ENCODE measurements at regions not wholly inside any gene's neighbourhood (a gene's known extent, or its start where the extent isn't known, plus 50 kb on each side); places are given as distances from the start of the nearest gene placed in this dataset.

GRCh38 chr6:120230008-120230407 lies 880.4 kb upstream of the MAN1A1 start:
- no peak for DNase-seq

DNA sequence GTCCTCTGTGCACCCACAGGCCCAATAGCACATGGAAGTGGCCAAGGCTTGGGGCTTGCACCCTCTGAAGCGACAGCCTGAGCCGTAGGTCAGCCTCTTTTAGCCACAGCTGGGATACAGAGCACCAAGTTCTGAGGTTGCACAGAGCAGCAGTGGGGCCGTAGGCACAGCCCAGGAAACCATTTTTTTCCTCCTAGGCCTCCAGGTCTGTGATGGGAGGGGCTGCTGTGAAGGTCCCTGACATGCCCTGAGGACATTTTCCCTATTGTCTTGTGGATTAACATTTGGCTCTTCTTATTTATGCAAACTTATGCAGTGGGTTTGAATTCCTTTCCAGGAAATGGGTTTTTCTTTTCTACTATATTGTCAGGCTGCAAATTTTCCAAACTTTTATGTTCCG lies 878.7 kb upstream of the MAN1A1 start:
- DNase-seq, result no peak

DNA sequence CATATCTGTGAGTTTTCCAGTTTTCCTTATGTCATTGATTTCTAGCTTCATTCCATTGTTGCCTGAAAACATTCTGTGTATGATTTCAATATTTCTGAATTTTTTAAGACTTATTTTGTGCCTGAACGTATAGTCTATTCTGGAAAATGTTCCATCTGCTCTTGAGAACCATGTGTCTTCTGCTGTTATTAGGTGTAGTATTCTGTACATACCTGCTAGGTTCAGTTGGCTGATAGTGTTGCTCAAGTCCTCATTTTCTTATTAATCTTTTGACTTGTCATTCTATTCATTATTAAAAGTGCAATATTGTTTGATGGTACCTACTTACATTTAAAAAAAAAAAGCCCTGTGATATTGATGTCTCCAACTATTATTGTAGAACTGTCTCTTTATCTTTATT lies 869.8 kb upstream of the MAN1A1 start:
- no peak for DNase-seq

DNA sequence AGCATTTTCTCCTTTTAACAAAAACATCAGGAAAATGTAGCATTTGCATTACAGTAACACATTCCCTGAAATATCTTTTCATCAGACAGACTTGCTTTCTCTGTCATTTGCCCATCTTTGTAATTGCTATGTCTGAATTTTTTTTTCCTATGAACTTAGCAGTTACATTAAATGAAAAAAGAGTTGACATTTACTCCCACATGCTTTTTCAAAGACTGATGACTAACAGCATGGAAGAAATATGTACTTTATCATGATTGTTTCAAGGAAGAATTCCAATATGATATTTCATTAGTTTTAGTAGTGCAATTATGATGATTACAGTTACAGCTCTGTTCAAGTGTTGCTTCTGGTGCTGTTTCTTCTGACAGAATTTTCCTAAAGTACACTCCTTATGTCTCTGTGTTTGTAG lies 864.5 kb upstream of the MAN1A1 start:
- no peak for DNase-seq

DNA sequence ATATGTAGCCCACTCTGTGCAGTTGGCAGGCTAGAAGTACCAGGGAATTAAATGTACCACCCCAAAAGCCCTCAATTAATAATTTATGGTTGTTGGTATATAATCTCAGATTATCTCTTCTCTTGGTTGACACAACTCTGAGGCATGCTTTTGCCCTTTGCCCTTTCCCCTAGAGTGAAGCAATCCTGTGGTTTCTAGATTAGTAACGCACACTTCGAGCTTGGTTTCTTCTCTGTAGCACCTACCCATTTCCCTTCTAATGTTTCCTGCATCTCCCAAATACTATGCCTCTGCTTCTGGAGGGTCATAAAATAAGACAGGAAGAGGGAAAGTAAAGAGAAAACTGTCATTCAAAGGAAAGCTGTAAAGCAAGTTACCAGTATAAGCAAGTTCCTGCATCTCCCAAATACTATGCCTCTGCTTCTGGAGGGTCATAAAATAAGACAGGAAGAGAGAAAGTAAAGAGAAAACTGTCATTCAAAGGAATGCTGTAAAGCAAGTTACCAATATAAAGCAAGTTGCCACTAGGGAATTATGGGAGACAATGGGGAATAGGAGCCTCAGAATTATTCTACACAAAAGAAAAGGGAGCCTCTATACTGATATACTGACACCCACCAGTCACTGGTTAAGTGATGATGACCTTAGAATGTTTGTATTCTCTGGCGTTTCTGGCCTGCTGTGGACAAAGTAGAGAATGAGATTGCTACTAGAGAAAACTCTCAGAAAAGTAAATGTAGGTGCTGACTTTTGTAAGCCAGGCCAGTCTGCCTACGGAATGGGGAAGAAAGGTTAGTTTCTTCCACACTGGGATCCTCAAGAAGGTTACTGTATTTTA lies 862.6 kb upstream of the MAN1A1 start:
- DNase-seq, result no peak

GRCh38 chr6:120202878-120203277 lies 853.3 kb upstream of the MAN1A1 start:
- no peak for DNase-seq

DNA sequence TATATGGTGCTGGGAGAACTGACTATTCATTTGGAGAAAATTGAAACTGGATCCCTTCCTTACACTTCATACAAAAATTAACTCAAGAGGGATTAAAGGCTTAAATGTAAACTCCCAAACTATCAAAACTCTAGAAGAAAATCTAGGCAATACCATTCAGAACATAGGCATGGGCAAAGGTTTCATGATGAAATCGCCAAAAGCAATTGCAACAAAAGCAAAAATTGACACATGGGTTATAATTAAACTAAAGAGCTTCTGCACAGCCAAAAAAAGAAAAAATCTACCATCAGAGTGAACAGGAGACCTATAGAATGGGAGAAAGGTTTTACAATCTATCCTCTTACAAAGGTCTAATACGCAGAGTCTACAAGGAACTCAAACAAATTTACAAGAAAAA lies 851.3 kb upstream of the MAN1A1 start:
- no peak for DNase-seq

- DNase-seq, result no peak
Observed at GRCh38 chr6:120198033-120198432, 848.5 kb upstream of the MAN1A1 start.

DNA sequence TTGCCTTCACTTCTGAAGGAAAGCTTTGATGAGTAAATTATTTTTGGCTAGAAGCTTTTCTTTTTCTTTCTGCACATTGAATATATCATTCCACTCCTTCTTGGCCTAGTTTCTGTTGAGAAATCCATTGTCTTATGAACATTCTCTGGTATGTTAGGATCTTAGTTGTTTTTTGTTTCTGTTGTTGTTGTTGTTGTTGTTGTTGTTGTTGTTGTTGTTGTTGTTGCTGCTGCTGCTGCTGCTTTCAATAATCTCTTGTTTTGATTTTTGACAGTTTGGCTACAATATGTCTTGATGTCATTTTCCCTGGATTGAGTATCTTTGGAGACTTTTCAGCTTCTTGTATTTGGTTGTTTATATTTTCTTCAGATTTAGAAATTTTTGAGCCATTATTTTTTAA lies 836.5 kb upstream of the MAN1A1 start:
- DNase-seq, result no peak

DNA sequence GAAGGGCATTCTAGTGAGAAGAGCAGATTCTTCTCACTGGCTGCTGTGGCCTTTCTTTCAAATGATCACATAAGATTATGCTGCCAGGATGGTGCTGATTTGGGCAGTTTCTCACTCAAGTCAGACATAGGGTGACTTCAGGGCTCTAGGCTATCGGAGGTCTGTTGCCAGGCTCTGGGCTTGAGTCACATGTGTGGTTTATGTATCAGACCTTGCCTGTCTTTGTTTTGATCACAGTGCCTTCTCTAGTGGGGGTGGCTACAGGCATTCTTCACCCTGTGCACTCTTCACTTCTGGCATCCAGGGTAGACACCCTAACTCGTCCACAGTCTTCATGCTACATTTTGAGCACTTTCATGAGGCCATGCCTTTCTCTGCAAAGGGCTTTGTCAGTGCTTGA lies 823.7 kb upstream of the MAN1A1 start:
- no peak for DNase-seq

- DNase-seq, result no peak
Observed at GRCh38 chr6:120164531-120164930, 815.0 kb upstream of the MAN1A1 start.

DNA sequence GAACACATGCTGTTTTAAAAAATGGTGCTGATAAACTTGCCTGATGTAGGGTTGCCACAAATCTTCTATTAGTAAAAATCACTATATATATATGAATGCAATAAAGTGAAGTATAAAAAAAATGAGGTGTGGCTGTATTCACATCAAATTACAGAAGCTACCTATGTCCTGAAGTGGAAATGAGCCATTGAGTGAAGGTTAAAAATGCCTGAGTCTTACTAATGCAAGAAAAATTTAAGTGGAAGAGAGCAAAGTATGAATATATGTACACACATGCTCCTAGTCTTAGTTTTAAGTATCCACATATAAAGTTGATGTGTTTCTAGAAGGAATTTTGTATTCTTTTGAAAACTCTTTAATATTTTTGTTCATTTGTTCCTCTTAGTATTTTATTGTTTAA lies 808.3 kb upstream of the MAN1A1 start:
- DNase-seq, result no peak

GRCh38 chr6:120147071-120147871 lies 797.7 kb upstream of the MAN1A1 start:
- DNase-seq, result no peak

- DNase-seq, result no peak
Observed at GRCh38 chr6:120141601-120142000, 792.0 kb upstream of the MAN1A1 start.

GRCh38 chr6:120137492-120137891 lies 787.9 kb upstream of the MAN1A1 start:
- DNase-seq, result no peak

DNA sequence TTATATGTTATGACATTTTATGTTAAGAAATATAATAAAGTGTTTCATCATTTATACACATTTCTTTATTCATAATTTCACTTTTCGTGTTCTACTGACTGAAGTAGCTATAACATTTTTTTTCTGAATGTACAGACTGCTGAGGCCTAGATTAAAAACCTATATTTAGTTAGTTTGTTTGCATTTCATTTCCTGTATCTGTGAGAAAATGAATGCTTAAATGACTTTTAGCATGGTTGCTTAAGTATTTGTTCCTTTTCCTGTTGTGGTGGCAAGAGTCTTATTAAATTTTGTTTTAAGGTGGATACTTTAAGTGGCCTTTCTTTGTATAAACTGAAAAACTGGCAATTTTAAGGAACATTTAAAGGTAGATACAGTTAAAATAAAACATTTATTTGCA lies 779.7 kb upstream of the MAN1A1 start:
- DNase-seq, result no peak

DNA sequence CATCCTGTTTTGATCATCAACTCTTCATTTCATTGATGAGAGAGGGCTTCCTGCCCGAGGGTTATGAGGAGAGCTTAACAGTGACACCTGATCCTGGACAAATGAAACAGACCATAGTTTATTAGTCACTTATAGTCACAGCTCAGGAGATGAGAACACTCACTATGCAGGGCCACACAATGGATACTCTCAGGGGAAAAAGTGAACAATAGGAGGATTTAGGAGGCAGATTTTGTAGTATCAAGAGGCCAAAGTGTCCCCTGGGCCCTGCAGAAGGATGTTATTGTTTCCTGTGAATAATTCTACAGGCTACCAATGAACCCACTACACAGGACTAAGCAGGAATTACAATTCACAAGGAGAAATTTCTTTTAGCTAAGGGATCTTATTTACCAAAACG lies 772.8 kb upstream of the MAN1A1 start:
- DNase-seq, result no peak

- DNase-seq, result no peak
Observed at GRCh38 chr6:120116343-120116742, 766.8 kb upstream of the MAN1A1 start.

DNA sequence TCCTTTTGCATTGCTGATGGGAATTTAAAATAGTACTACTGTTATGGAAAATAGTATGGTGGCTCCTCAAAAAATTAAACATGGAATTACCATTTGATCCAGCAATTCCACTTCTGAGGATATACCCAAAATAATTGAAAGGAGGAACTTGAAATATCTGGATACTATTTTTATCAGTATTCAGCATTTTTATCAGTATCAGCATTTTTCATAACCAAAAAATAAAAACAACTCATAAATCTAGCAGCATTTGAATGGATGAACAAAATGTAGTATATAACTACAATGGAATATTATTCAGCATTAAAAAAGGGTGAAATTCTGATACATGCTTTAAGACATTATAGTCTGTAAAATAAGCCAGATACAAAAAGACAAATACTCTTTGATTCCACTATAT lies 763.4 kb upstream of the MAN1A1 start:
- no peak for DNase-seq

GRCh38 chr6:120111001-120111400 lies 761.4 kb upstream of the MAN1A1 start:
- DNase-seq, result no peak

GRCh38 chr6:120108061-120108795 lies 758.7 kb upstream of the MAN1A1 start:
- DNase-seq, result no peak

- DNase-seq, result no peak
Observed at GRCh38 chr6:120103618-120104017, 754.1 kb upstream of the MAN1A1 start.
